OCI-LY3 (cell line): ENCODE measurements at regions not wholly inside any gene's neighbourhood (a gene's known extent, or its start where the extent isn't known, plus 50 kb on each side); places are given as distances from the start of the nearest gene placed in this dataset.

Experiments
- EZH2phosphoT487 ChIP-seq: fragments of 200-600 bp; shearing (Covaris generic); IDR thresholded peaks from 2 replicates; pipeline ENCODE4 v1.6.1; 2018; ENCODE audit warnings: antibody characterized with exemption, mixed run types, low read depth
- TF ChIP-seq, protein P1 (sequence below): fragments of 200-600, 300-600 bp; sonication (generic); IDR thresholded peaks from 2 replicates; pipeline ENCODE4 v1.5.1; 2014; ENCODE audit warnings: antibody characterized with exemption, low read length, low read depth

DNA sequence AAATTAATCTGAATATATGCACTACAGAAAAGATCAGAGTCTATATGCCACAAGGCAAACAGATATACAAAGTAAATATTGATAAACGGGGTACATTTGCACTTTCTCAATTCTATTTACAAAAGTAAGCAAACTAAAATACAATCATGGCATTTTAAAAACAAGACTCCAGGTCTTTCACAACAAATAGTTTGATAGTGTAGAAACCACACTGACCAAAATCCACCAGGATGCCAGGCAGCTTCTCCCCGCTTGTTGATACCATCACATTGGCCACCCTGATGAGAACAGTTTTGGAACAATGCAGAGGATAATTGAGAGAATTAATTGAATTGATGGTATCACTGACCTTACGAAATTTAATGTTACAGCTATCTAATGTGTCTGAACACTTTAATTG lies 190.6 kb upstream of the TMCO5A start:
- TF ChIP-seq, protein P1, sequence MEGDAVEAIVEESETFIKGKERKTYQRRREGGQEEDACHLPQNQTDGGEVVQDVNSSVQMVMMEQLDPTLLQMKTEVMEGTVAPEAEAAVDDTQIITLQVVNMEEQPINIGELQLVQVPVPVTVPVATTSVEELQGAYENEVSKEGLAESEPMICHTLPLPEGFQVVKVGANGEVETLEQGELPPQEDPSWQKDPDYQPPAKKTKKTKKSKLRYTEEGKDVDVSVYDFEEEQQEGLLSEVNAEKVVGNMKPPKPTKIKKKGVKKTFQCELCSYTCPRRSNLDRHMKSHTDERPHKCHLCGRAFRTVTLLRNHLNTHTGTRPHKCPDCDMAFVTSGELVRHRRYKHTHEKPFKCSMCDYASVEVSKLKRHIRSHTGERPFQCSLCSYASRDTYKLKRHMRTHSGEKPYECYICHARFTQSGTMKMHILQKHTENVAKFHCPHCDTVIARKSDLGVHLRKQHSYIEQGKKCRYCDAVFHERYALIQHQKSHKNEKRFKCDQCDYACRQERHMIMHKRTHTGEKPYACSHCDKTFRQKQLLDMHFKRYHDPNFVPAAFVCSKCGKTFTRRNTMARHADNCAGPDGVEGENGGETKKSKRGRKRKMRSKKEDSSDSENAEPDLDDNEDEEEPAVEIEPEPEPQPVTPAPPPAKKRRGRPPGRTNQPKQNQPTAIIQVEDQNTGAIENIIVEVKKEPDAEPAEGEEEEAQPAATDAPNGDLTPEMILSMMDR = no peak
- no peak for TF ChIP-seq EZH2phosphoT487
